ENCODE measurements at regions not wholly inside any gene's neighbourhood (a gene's known extent, or its start where the extent isn't known, plus 50 kb on each side); places are given as distances from the start of the nearest gene placed in this dataset.

- POLR2A ChIA-PET, result no interaction called here
- CTCF ChIA-PET, result no interaction called here
- DNase-seq (ENCODE audit: low read depth, low spot score), result no peak
- no peak overlapping the region for H3K4me3 ChIP-seq (ENCODE audit: low read depth, low read length)
- no peak for TF ChIP-seq CTCF (IDR thresholded peaks at IDR 0.05; ENCODE audit: insufficient read depth, low read length, missing control alignments)
Observed at GRCh38 chrX:39140581-39140980, 339.3 kb downstream of the MID1IP1 start.

GRCh38 chrX:39144323-39144722 is 343.1 kb downstream of the MID1IP1 start:
- ChIA-PET POLR2A (no interaction called here), CTCF (no interaction called here)
- no peak for TF ChIP-seq CTCF (IDR thresholded peaks at IDR 0.05; ENCODE audit: insufficient read depth, low read length, missing control alignments)
- no peak for DNase-seq (ENCODE audit: low read depth, low spot score)
- H3K4me3 ChIP-seq (ENCODE audit: low read depth, low read length), result no peak overlapping the region

GRCh38 chrX:39144956-39145355 is 343.7 kb downstream of the MID1IP1 start:
- POLR2A ChIA-PET, result no interaction called here
- no peak overlapping the region for H3K4me3 ChIP-seq (ENCODE audit: low read depth, low read length)
- DNase-seq (ENCODE audit: low read depth, low spot score), result no peak
- CTCF ChIA-PET, result no interaction called here
- TF ChIP-seq CTCF (IDR thresholded peaks at IDR 0.05; ENCODE audit: insufficient read depth, low read length, missing control alignments), result no peak

- POLR2A ChIA-PET, result no interaction called here
- H3K4me3 ChIP-seq (ENCODE audit: low read depth, low read length), result no peak overlapping the region
- CTCF ChIA-PET, result no interaction called here
- TF ChIP-seq CTCF (IDR thresholded peaks at IDR 0.05; ENCODE audit: insufficient read depth, low read length, missing control alignments), result no peak
- DNase-seq (ENCODE audit: low read depth, low spot score), result no peak
Observed at GRCh38 chrX:39145859-39146258, 344.6 kb downstream of the MID1IP1 start.

- ChIA-PET CTCF (interaction anchor here (1.0 to 2.8 kb wide), 4 partner anchors 8 to 395 kb away, joined by 3 to 16 read pairs (median 6); no protein-coding TSS in a partner anchor), POLR2A (no interaction called here)
- peak; percentile 63 for TF ChIP-seq CTCF (IDR thresholded peaks at IDR 0.05; ENCODE audit: insufficient read depth, low read length, missing control alignments)
- DNase-seq (ENCODE audit: low read depth, low spot score), result no peak
- no peak overlapping the region for H3K4me3 ChIP-seq (ENCODE audit: low read depth, low read length)
Observed at GRCh38 chrX:39149761-39150160, 348.5 kb downstream of the MID1IP1 start.

- no peak for TF ChIP-seq CTCF (IDR thresholded peaks at IDR 0.05; ENCODE audit: insufficient read depth, low read length, missing control alignments)
- POLR2A ChIA-PET, result no interaction called here
- H3K4me3 ChIP-seq (ENCODE audit: low read depth, low read length), result no peak overlapping the region
- CTCF ChIA-PET, result interaction anchor here (1.0 to 2.8 kb wide), 5 partner anchors 8 to 396 kb away, joined by 3 to 16 read pairs (median 4); no protein-coding TSS in a partner anchor
- no peak for DNase-seq (ENCODE audit: low read depth, low spot score)
Observed at GRCh38 chrX:39150220-39150619, 349.0 kb downstream of the MID1IP1 start.
